ENCODE measurements at regions not wholly inside any gene's neighbourhood (a gene's known extent, or its start where the extent isn't known, plus 50 kb on each side); places are given as distances from the start of the nearest gene placed in this dataset.
A peak's percentile ranks its signal among the peaks of the same experiment; 100 is the strongest.
"Not testable (repeated sequence)": the region's sequence is repeated elsewhere in the genome, so short reads cannot be mapped to it uniquely, and the experiment has no call there.

GRCh38 chr2:90238505-90239230 lies 1547.2 kb downstream of the RPIA start:
- DNase-seq = not testable (repeated sequence)

GRCh38 chr2:90239769-90240168 lies 1548.3 kb downstream of the RPIA start:
- peak in 1 of 3 donors; percentile 0 for DNase-seq

- DNase-seq = not testable (repeated sequence)
Measured at GRCh38 chr2:90244902-90245765, 1553.7 kb downstream of the RPIA start.

GRCh38 chr2:90248400-90248799 lies 1556.9 kb downstream of the RPIA start:
- not testable (repeated sequence) for DNase-seq

- not testable (repeated sequence) for DNase-seq
Measured at GRCh38 chr2:90250350-90250749, 1558.9 kb downstream of the RPIA start.

GRCh38 chr2:90251576-90251975 lies 1560.1 kb downstream of the RPIA start:
- DNase-seq = not testable (repeated sequence)

- DNase-seq = not testable (repeated sequence)
Measured at GRCh38 chr2:90253306-90253705, 1561.8 kb downstream of the RPIA start.

GRCh38 chr2:90266888-90267287 lies 1575.4 kb downstream of the RPIA start:
- DNase-seq = not testable (repeated sequence)

GRCh38 chr2:90287751-90288150 lies 1596.3 kb downstream of the RPIA start:
- not testable (repeated sequence) for DNase-seq

- DNase-seq = not testable (repeated sequence)
Measured at GRCh38 chr2:90288396-90288795, 1596.9 kb downstream of the RPIA start.

- DNase-seq = not testable (repeated sequence)
Measured at GRCh38 chr2:90289291-90289980, 1598.0 kb downstream of the RPIA start.

GRCh38 chr2:90290701-90291100 lies 1599.2 kb downstream of the RPIA start:
- not testable (repeated sequence) for DNase-seq

GRCh38 chr2:90291168-90291883 lies 1599.9 kb downstream of the RPIA start:
- not testable (repeated sequence) for DNase-seq

- not testable (repeated sequence) for DNase-seq
Measured at GRCh38 chr2:90291934-90292333, 1600.5 kb downstream of the RPIA start.

GRCh38 chr2:90292451-90292850 lies 1601.0 kb downstream of the RPIA start:
- DNase-seq = not testable (repeated sequence)

GRCh38 chr2:90293224-90293623 lies 1601.8 kb downstream of the RPIA start:
- DNase-seq = not testable (repeated sequence)

GRCh38 chr2:90293806-90294205 lies 1602.3 kb downstream of the RPIA start:
- not testable (repeated sequence) for DNase-seq

- DNase-seq = not testable (repeated sequence)
Measured at GRCh38 chr2:90295036-90295750, 1603.7 kb downstream of the RPIA start.

- not testable (repeated sequence) for DNase-seq
Measured at GRCh38 chr2:90296484-90296777, 1605.0 kb downstream of the RPIA start.

GRCh38 chr2:90297701-90298100 lies 1606.2 kb downstream of the RPIA start:
- DNase-seq = not testable (repeated sequence)

- not testable (repeated sequence) for DNase-seq
Measured at GRCh38 chr2:90298126-90298755, 1606.8 kb downstream of the RPIA start.
